GM21528 (cell line): ENCODE measurements at regions not wholly inside any gene's neighbourhood (a gene's known extent, or its start where the extent isn't known, plus 50 kb on each side); places are given as distances from the start of the nearest gene placed in this dataset.
"Not testable (repeated sequence)": the region's sequence is repeated elsewhere in the genome, so short reads cannot be mapped to it uniquely, and the experiment has no call there.

ENCODE experiments used
- ATAC-seq: cut with Tn5 transposase; IDR thresholded peaks from one replicate; pipeline ENCODE4 v1.9.1; 2021; ENCODE audit warnings: mild to moderate bottlenecking, moderate library complexity; ENCODE audit not compliant: unreplicated experiment, low FRiP score

DNA sequence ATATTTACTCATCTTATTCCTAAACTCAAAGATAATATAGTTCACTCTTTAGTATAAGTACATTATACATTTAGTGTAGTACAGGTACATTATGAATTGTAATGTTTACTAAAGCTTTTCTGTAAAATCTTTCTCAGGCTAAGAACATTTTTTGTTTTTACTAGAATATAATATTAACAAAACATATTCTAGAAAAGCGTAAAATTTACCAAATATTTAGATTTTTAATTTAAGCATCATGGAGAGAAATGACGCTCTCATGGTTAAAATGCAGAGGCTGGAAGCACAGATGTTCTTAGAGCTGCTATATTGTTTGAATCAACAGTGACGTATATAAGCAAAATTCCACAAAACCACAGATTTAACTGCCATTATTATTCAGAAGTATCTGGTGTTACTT lies 54.7 kb upstream of the NBPF15 start:
- ATAC-seq, result not testable (repeated sequence)

DNA sequence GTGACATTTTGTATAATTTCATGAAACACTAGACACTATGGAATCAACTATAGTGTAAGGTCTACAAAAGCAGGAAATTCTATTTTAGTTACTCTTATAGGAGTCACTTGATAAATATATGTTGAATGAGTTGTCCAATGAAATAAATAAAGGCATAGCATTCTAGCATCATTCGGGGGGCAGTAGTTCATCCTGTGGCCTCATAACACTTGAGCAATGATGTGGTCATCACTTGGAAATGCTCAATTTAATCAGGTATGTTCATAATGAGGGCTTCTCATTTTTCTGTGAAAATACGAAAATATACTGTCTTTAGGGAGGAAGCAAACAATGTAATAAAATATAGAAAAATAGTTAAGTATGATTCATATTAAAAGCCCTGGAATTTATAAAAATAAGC lies 55.4 kb upstream of the NBPF15 start:
- ATAC-seq, result not testable (repeated sequence)

DNA sequence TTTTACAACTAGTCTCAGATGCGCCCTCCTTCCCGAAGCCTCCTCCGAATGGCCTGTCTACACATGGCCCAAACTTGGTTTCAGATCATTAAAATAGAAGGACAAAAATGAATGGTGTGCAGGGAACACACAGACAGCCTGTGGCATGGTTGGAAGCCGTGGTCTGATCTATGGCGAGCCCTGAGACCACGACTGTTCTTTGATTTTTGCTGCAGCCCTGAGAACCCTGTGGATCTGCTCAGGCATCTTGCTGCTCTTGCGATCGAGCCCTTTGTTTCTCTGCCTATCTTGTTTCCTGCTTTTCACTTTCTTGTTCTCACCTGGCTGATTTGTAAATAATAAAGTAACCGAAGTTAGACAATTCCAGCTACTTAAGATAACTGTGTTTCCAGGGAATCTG lies 57.0 kb upstream of the NBPF15 start:
- not testable (repeated sequence) for ATAC-seq

DNA sequence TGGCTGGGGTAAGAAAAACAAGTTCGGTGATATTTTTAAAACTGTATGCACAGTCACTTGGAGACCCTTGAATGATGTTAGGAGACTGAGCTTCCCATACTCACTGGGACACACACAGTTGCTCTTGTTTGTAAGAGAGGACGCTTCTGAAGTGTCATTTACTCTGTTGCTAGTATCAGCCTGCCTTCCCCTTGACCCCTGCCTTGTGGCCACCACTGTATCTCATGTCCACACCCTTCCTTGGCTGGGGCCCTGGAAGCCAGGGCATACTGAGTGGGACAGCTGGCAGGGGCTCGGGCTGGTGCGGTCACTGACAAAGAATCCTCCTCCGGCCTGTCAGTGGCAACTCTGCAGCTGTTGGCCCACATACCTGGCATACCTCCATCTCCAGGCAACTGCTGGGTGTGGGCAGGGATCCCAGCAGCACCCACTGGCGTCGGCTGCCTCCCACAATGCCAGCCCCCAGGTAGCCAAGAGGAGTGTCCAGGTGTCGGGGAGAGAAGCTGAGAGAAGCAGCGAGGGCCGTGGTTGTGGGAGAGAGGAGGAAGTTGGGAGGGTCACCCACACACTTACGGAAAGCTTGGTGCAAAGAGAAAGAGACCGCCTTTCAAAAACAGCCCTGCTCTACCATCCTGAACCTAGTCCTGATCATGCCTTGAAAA lies 58.2 kb upstream of the NBPF15 start:
- ATAC-seq, result not testable (repeated sequence)

DNA sequence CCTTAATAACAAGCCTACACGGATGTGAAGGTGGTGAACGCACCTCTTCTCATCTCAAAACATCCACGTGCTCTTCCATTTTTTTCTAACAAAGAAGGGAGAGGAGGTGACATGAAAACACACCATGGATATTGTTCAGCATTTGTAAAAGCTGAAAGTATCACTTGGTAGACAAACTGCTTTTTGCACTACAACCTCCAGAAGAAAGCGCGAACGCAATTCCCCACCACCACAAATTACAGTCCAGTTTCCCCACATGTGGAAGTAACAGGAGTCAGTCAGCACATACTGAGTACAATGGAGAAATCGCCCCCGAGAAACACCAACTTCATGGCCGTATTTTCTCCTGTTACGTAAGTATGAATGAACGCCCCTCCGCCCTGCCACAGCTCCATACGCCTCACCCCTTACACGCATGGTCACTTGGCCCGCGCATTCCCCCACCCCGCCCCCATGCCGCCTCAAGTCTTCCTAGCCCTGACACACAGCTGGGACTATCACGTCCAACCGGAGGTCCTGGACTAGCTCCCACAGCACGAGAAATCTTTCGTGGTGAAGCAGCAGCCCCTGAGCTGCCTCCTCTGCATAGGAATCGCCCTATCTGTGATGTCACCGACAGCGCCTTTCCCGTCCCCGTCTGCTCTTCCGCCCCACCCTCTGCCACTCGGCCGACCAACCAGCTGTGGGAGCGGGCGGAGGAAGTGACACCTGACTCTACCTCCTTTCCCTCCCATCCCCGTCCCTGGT lies 62.4 kb upstream of the NBPF15 start:
- peak; percentile 96 for ATAC-seq

DNA sequence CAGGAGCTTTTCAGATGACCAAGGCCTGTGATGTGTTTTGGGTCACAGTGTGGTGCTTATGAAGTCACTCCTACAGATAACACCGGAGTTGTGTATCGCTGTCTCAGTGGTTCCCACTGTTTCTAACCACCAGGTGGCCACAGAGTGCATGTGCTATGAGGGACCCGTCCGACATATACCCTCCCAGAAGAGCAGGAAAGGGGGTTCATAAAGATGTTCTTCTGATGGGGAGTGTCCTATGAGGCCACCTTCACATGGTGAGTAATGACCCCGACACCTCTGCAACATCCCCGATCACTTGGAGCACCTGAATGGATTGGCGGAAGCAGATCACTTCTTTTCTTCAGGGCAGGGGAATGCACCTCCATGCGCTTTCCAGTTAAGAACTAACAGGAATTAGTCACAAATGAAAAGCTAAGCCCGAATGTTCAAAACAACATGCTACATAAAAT lies 60.5 kb upstream of the PPIAL4F start:
- not testable (repeated sequence) for ATAC-seq

DNA sequence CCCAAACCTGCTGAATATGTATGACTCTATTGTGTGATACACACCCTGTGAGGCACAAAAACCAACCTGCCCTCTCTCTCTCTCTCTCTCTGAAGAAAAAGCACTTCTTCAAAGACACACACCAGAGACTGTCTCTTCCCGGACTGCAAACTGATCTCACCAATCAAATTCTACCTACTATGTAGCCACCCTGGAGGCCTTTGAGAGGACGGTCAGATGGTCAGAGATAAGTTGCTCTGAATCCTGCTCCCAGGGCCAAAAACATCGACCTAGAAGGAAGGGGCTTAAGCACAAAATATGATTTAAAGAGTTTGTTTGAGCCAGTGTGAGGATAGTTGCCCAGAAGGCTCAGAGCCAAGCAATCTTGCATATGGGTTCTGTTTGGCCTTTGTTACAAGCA lies 59.2 kb upstream of the PPIAL4F start:
- ATAC-seq, result not testable (repeated sequence)

DNA sequence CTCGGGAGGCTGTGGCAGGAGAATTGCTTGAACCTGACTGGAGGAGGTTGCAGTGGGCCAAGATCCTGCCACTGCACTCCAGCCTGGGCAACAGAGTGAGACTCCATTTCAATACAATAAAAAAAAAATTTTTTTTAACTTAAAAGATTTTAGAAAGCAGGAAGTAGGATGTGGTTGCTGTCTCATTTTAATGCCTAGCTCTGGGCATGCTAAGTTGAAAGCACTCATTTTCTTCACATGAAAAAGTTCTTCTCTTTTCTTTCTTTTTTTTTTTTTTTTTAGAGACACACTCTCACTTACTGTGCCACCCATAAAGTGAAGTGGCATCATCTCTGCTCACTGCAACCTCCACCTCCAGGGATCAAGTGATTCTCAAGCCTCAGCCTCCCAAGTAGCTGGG lies 58.4 kb upstream of the PPIAL4F start:
- not testable (repeated sequence) for ATAC-seq

DNA sequence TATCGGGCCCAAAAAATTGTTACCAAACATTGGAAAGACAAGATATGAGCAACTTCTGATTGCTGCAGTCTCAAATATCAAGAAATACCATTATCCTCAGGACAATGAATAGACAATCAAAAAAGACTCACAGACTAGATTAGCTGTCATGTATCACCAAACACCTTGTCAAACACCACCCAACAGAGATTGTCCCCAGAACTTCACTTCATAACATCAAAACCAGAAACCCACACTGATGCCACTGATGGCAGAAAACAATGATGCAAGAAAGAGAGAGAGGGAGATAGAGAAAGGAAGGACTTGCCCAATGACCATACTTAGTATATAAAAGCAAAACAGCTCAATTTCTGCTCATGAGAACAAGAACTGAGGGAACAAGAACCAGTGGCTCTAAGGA lies 56.0 kb upstream of the PPIAL4F start:
- ATAC-seq, result not testable (repeated sequence)

DNA sequence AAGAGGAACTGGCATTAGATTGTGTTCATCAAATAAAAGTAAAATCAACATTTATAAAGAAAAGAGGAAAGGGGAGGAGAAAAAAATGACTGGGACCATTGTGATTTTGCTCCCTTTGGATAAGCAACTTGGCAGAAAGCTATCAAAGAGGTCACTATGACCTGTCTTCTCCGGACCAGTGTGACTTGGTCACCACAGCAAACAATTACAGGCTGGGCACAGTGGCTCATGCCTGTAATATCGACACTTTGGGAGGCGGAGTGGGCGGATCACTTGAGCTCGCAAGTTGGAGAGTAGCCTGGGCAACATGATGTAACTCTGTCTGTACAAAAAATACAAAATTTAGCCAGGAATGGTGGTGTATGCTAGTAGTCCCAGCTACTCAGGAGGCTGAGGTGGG lies 55.5 kb upstream of the PPIAL4F start:
- not testable (repeated sequence) for ATAC-seq

DNA sequence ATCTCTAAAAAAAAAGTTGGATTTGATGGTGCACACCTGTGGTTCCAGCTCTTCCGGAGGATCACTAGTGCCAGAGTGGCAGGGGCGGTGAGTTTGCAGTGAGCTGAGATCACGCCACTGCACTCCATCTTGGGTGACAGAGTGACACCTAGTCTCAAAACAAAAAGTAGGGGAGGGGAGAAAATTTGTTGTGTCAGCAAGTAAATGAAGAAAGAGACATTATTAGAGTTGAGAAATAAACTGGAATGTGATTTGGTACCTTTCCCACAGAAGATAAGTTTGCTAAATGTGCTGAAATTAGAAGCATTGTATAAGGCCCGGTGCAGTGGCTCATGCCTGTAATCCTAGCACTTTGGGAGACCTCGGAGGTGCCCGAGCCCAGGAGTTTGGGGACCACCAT lies 54.0 kb upstream of the PPIAL4F start:
- ATAC-seq, result not testable (repeated sequence)

DNA sequence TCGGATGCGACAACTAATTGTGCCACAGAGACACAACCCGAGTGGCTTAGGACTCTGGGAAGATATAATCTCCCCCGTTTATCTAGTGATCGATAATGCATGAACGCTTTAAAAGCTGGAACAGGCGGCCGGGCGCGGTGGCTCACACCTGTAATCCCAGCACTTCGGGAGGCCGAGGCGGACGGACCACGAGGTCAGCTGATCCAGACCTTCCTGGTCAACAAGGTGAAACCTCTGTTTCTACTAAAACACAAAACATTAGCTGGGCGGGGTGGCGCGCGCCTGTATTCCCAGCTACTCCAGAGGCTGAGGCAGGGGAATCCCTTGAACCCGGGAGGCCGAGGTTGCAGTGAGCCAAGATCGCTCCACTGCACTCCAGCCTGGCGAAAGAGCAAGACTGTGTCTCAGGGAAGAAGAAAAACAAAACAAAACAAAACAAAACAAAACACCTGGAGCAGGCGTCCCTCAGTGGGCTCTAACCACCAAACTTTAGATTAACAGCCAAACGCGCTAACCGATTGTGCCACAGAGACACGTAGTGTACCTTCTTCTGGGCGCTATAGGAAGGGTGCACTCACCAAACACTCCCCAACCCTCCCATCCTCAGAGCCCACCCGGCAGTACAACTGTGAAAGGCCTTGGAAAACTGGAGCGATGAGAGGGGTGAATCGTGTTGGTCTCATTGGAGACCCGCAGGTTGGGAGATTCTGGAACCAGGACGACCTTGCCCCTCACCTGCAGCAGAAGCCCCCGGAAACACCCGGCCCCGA lies 53.3 kb upstream of the PPIAL4F start:
- ATAC-seq, result not testable (repeated sequence)
